GM21528 (cell line): ENCODE measurements at regions not wholly inside any gene's neighbourhood (a gene's known extent, or its start where the extent isn't known, plus 50 kb on each side); places are given as distances from the start of the nearest gene placed in this dataset.
"Not testable (repeated sequence)": the region's sequence is repeated elsewhere in the genome, so short reads cannot be mapped to it uniquely, and the experiment has no call there.

Experiments used
- ATAC-seq: cut with Tn5 transposase; IDR thresholded peaks from one replicate; pipeline ENCODE4 v1.9.1; 2021; ENCODE audit warnings: mild to moderate bottlenecking, moderate library complexity; ENCODE audit not compliant: unreplicated experiment, low FRiP score

DNA sequence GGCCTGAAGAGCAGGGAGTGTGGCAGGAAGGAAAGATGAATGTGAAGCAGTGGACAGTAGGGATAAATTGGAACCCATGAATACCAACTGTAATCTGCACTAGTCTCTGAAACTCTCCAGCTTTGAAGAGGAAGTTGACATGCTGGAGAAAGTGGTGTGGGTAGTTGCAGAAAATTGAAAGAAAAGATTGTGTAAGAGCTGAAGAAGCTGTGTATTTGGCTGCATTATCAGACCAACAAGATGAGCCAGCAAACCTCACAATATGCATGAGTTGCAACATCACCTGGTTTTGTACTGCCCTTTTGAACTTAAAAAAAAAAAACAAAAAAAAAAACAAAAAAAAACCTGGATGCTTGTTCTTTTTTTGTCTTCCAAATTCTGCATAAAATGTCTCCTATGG is 921.9 kb upstream of the EYS start:
- no peak for ATAC-seq

- ATAC-seq, result no peak
Measured at GRCh38 chr6:66623050-66623449, 916.0 kb upstream of the EYS start.

- ATAC-seq, result no peak
Measured at GRCh38 chr6:66605971-66606370, 898.9 kb upstream of the EYS start.

DNA sequence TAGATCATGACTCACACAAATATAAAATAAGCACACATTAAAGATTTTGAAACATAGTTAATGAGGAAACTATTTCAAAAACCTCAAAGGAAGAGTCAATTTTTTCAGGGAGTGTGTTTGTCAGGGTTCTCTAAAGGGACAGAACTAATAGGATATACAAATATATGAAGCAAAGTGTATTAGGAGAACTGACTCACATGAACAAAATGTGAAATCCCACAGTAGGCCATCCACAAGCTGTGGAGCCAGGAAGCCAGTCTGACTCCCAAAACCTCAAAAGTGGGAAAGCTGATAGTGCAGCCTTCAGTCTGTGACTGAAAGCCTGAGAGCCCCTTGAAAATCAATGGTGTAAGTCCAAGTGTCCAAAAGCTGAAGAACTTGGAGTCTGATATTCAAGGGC is 898.0 kb upstream of the EYS start:
- no peak for ATAC-seq

DNA sequence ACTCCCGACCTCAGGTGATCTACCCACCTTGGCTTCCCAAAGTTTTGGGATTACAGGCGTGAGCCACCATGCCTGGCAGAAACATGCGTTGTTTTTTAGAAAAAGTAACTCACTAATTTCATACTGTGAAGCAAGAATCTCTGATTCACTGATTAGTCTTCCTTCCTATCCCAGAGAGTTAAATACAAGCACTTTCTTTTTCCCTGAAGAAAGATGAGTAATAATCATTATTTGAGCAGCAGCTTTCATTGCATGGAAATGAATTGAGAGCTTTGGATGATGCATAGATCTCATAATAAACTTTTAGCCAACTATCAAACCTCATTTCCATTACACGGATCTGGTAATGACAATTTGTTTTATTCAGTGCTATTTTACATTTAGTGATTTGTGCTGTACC is 892.5 kb upstream of the EYS start:
- no peak for ATAC-seq

DNA sequence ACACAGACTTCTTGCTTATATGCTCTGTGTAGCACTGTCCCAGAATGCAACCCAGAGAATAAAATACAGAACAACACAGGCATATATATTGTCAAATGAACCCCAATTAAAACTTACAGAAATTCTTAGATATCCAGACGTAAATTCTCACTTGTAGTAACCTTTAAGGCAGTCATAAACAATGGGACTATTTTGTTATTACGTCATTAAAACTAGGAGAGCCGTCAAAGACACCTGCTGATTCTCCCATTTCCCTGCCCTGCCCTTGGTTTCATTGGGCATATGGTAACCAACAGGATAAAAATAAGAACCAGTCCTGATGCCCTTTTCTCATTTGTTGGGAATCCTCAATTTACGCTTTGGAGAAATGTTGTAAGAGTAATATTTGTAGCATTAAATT is 871.3 kb upstream of the EYS start:
- ATAC-seq, result no peak

DNA sequence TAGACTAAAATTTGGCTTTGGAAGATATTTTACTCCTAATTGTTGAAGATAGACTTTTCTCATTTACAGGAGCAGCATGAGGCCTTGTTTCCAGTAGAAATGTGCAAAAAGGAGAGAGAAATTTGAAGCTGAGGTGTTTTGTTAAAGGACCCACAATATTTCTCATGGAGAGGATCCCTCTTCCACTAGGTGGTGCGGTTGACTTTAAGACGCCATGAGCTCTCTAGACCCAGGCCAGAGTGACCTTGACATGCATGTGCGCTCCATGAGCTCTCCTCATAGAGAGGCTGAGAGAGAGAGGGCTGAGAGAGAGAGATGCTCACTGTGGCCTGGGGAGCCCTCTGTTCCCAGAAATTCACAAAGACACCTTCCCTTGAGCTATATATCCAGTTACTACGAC is 861.2 kb upstream of the EYS start:
- no peak for ATAC-seq

DNA sequence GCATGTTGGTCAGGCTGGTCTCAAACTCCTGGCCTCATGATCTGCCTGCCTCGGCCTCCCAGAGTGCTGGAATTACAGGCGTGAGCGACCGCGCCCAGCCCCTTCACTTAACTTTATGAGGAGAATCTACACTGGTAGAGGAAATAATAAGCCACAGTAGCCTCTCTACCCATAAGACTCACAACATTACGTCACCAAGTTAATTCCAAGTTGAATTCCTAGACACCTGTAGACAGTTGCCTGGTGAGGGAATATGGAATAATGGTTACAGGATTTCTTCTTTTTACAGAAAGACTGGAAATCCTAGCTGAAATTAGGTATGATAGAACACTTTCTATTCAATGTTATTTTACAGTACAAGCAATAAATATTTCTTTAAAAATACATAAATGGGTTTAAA is 854.5 kb upstream of the EYS start:
- ATAC-seq, result no peak

DNA sequence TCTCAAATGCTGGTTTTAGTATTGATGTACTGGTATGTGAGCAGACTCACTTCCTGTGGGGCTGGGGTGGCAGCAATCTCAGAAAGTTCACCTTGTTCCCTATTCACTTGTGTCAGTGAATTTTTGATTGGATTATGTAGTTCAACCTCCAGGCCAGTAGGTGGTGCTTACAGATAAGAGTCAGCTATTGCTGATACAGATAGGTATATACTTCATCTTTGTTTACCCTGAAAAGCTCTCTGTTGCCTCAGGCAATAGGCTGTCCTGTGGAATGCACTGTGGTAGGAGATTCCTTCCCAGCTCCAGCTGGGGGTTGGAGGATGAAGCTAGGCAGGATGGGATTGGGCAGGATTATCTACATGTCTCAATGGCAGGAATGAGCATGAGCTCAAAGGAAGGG is 851.2 kb upstream of the EYS start:
- no peak for ATAC-seq

DNA sequence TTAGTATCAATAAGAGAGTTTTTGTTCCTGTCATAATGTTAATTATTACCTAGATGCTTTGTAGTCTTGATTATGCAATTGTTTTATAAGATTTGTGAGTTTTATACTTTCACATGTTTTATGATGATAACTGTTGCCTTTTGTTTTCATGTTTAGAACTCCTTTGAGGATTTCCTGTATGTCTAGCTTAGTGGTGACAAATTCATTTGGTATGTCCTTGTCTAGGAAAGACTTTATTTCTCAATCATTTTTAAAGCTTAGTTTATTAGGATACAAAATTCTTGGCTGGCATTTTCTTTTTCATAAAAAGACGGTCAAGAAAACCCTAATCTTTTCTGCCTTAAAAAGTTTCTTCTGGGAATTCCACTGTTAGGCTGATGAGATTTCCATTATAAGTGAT is 849.9 kb upstream of the EYS start:
- ATAC-seq, result no peak

- no peak for ATAC-seq
Measured at GRCh38 chr6:66555082-66555481, 848.1 kb upstream of the EYS start.

DNA sequence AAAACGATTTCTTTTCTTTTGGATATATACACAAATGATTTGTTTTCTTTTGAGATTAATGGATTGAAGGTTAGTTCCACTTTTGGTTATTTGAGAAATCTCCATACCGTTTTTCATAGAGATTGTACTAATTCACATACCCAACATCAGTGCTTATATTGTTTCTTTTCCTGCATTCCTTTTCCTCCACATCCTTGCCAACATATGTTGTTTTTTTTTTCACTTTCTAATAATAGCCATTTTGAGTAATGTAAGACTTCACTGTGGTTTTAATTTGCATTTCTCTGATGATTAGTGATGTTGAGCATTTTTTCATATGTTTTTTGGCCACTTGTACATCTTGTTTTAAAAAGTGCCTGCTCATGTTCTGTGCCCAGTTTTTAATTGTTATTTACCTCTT is 846.4 kb upstream of the EYS start:
- no peak for ATAC-seq

DNA sequence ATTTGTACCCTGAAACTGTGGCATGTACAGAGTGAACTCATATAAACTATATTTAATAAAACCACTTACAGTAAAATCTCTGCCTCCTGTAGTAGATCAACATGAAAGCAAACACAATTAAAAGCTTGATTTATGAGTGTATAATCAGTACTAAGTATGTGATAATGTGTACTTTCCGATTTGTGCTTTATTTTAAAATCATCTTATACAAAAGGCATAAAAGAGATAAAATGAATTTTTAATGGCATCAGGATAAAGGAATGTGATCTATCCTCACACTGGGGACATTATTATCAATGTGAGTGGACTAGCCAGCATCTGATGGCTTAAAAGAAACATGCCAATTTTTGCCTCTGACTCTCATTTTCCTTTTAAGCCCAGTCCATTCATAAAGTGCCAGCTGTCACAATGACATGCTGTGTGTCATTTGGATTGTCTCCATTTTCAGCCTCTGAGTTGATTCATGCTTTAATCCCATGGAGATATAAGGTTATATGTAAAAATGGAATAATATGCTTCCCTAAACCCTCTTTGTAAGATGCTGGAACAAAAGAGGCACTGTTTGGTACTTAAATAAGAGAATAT is 831.6 kb upstream of the EYS start:
- ATAC-seq, result no peak

DNA sequence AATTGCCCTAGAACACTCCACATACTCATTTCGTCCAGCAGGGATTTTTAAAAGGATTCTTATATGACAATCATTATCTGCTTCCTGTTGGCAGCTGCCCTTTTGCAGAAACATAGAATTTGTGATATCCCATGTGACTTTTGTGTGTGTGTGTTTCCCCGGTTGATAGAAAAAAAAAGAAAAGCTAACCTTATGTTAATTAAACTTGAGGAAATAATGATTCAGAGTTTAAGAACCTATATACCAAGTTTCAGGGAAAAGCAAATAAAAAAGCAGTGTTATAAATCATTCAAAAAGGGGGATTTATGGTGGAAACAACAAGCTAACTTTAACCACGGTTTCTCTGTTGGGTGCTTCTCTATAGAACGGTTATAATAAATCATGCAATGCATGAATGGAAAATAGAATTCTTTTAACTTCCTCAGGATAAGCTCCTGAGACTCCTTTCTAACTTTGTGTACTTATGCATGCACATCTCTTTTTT is 826.9 kb upstream of the EYS start:
- ATAC-seq, result no peak

DNA sequence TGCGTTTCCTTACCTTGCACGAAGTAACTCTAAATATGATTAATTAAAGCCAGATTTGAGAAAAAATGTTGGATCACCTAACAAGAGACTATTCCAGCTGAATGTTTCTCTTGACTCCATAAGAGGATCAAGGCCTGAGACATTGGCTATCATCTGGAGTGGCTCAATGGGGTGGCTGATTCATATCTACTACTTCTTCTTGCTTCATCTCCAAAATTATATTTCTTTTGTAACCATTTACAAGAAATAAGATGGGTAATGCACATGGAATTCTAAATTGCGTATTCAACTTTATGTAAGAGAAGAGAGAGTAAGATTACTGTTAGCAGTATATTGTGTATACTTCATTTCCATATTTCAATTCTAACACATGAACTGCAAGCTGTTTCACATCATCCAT is 819.0 kb upstream of the EYS start:
- ATAC-seq, result no peak

DNA sequence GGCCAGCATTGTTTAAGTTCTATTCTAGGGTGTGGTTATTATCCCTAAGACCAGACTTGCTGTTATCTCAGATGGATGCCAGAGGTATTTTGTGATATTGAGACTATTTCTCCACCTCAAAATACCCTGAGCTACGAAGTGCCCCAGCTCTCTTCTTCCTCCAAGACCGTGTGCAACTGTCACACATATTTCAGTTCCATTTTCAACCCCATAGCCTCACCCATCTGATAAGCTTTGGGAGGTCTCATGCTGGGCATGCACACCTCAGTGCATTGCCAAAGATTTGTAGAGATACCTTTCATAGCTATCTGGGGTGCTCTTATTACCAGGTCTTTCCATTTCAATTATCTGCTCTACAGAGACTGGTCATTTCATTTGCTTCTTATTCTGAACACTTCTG is 815.8 kb upstream of the EYS start:
- no peak for ATAC-seq

DNA sequence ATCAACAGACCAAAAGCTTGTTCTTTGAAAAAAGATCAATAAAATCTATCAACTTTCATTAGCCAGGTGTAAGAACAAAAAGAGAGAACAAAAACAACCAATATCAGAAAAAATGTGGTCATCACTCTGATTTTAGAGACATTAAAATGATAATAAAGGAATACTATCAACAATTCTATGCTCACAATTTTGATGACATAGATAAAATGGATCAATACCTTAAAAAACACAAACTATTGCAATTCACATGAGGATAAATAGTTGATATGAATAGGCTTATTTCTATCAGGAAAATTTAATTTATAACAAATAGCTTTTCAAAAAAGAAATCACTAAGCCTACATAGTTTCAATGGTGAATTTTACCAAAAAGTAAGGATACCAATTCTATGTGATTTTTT is 809.4 kb upstream of the EYS start:
- no peak for ATAC-seq

- ATAC-seq, result no peak
Measured at GRCh38 chr6:66508433-66508832, 801.4 kb upstream of the EYS start.

GRCh38 chr6:66499851-66500250 is 792.8 kb upstream of the EYS start:
- ATAC-seq, result no peak

DNA sequence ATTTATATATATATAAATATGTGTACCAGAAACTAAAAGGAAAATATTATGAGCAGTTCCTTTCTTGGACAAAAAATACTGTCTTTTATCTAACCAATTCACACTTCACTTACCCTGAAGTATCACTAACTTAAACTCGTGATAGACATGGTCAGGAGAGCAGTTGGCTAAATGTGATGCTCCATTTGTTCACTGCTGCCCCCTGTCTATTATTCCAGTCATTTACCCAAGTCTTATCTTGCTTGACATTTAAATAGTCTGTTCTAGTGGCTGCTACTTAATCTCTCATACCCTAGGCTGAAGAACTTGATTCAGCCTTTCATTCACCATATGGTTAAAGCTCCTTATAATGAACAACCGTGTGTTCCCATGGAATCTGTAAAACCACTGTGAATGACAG is 789.6 kb upstream of the EYS start:
- ATAC-seq, result no peak

GRCh38 chr6:66494643-66495042 is 787.6 kb upstream of the EYS start:
- not testable (repeated sequence) for ATAC-seq

DNA sequence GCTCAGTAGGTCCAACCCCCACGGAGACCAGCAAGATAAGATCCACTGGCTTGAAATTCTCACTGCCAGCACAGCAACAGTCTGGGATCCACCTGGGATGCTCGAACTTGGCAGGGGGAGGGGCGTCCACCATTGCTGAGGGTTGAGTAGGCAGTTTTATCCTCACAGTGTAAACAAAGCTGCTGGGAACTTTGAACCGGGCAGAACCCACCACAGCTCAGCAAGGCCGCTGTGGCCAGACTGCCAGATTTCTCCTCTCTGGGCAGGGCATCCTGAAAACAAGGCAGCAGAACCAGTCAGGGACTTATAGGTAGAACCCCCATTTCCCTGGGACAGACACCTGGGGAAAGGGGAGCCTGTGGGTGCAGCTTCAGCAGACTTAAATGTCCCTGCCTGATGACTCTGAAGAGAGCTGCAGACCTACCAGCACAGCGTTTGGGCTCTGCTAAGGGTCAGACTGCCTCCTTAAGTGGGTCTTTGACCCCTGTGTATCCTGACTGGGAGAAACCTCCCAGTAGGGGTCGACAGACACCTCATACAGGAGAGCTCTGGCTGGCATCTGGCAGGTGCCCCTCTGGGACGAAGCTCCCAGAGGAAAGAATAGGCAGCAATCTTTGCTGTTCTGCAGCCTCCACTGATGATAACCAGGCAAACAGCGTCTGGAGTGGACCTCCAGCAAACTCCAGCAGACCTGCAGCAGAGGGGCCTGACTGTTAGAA is 782.4 kb upstream of the EYS start:
- ATAC-seq, result no peak

- no peak for ATAC-seq
Measured at GRCh38 chr6:66481216-66481615, 774.2 kb upstream of the EYS start.
